ENCODE measurements at regions not wholly inside any gene's neighbourhood (a gene's known extent, or its start where the extent isn't known, plus 50 kb on each side); places are given as distances from the start of the nearest gene placed in this dataset.

DNA sequence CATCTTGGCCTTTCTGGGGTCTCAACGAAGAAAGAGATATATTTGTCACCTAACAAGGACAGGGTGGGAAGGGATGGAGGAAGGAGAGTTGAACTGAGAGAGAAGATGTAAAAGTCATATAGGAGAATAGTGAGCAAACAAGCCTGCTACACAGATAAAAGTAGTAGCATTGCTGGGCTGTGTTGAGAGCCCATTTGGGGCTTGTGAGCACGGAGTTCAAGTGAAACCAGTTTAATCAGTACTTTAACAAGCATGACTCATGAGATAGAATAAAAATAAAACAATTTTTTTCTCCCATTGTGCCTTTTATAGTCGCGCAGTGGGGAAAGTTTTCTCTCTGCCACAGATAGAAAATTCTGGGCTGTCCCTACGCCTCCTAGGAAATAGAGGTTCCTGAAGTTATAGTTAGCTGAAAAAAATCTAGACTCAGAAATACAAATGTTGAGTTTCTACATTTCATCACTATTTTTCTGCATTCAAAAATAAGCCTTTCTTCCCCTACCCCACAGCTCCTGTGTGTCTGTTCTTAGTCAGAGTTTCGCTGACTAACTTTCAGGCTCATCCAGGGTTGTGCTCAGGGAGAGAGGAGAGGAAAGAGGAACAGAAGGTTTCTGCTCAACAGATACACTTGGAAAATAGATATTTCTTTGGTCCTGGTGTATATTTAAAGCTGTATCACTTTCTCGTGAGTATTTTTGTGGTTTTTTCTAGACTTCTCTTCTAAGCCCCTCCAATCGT, 395.8 kb upstream of the ADAMTSL1 start:
- H3K27me3 Mint-ChIP-seq = no peaks in the 10 kb centered on the region
- intact Hi-C loops (cut with micrococcal nuclease) = no loop called here
- H3K27ac Mint-ChIP-seq = no peak overlapping the region
- no peaks in the 10 kb centered on the region for H3K27me3 ChIP-seq (replicated peaks in 1 of 4; ENCODE audit: control extremely low read depth in 1 of 4, control insufficient read depth in 3 of 4, insufficient read depth in 4 of 4, low read length in 3 of 4)
- H3K4me3 ChIP-seq (ENCODE audit: control extremely low read depth in 1 of 5, extremely low read depth in 1 of 5, insufficient read depth in 1 of 5, low read depth in 2 of 5, low read length in 4 of 5) = no peak overlapping the region
- H3K9me3 ChIP-seq (ENCODE audit: control extremely low read depth in 1 of 3, control insufficient read depth in 2 of 3, insufficient read depth in 1 of 3, low read length in 2 of 3) = peaks cover 0 to 3% (median 0%) of the 10 kb centered on the region in 3 donors
- H3K4me1 Mint-ChIP-seq = no peaks in the 10 kb centered on the region
- H3K4me2 ChIP-seq (replicated peaks; ENCODE audit: low read depth, low read length, poor library complexity, severe bottlenecking) = no peak overlapping the region
- H3K27ac ChIP-seq (ENCODE audit: low read length in 2 of 2) = no peak overlapping the region
- H4K20me1 ChIP-seq (ENCODE audit: control insufficient read depth, insufficient read depth, low read length, poor library complexity, severe bottlenecking) = no peaks in the 10 kb centered on the region
- ChIA-PET CTCF (no interaction called here), POLR2A (no interaction called here)
- H3K9ac ChIP-seq (ENCODE audit: low read length) = no peak overlapping the region
- no peaks in the 10 kb centered on the region for H3K36me3 ChIP-seq (replicated peaks in 1 of 2; ENCODE audit: control extremely low read depth in 1 of 2, control insufficient read depth in 1 of 2, extremely low read depth in 1 of 2, insufficient read depth in 2 of 2, low read length in 1 of 2)
- ATAC-seq (ENCODE audit: low read depth) (no peak), DNase-seq (no peak)
- H3K79me2 ChIP-seq (ENCODE audit: control insufficient read depth, insufficient read depth, low read length) = no peaks in the 10 kb centered on the region
- H3K4me1 ChIP-seq (ENCODE audit: control insufficient read depth in 2 of 2, insufficient read depth in 2 of 2, low read length in 2 of 2) = no peaks in the 10 kb centered on the region
- H3K4me3 Mint-ChIP-seq = no peak overlapping the region
- H2AFZ ChIP-seq (ENCODE audit: insufficient read depth, low read depth, low read length, poor library complexity, severe bottlenecking) = no peak overlapping the region
- no peak for TF ChIP-seq EZH2 (IDR thresholded peaks at IDR 0.05; ENCODE audit: borderline replicate concordance, insufficient read depth, low read depth, low read length, poor library complexity, severe bottlenecking)
- TF ChIP-seq, protein P1, sequence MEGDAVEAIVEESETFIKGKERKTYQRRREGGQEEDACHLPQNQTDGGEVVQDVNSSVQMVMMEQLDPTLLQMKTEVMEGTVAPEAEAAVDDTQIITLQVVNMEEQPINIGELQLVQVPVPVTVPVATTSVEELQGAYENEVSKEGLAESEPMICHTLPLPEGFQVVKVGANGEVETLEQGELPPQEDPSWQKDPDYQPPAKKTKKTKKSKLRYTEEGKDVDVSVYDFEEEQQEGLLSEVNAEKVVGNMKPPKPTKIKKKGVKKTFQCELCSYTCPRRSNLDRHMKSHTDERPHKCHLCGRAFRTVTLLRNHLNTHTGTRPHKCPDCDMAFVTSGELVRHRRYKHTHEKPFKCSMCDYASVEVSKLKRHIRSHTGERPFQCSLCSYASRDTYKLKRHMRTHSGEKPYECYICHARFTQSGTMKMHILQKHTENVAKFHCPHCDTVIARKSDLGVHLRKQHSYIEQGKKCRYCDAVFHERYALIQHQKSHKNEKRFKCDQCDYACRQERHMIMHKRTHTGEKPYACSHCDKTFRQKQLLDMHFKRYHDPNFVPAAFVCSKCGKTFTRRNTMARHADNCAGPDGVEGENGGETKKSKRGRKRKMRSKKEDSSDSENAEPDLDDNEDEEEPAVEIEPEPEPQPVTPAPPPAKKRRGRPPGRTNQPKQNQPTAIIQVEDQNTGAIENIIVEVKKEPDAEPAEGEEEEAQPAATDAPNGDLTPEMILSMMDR (IDR thresholded peaks at IDR 0.05) = no peak
- WGBS (ENCODE audit: insufficient coverage) = 88% methylated on average over 2 of the region's 8 CpGs
- no peaks in the 10 kb centered on the region for H3K9me3 Mint-ChIP-seq (ENCODE audit: insufficient read depth)

DNA sequence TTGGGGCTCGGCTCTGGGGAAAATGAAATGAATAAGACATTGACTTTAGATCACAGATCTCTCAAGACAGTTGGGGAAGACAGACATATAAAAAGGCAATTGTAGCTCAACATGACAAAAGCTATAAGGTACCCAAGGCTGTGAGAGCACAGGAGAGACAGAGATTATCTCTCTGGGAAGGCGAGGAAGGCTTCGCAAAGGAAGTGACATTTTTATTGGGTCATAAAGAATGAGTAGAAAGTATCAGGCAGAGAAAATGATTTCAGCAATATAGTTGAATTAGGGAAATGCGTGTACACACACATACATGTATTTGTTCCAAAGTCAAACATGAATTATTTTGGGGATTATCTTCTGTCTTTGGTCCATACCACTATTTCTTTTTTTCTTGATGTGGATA, 381.8 kb upstream of the ADAMTSL1 start:
- no peaks in the 10 kb centered on the region for H3K9me3 ChIP-seq (ENCODE audit: control extremely low read depth in 1 of 3, control insufficient read depth in 2 of 3, insufficient read depth in 1 of 3, low read length in 2 of 3)
- DNase-seq (no peak), ATAC-seq (ENCODE audit: low read depth) (no peak)
- ChIA-PET CTCF (no interaction called here), POLR2A (no interaction called here)
- Mint-ChIP-seq H3K27me3 (no peaks in the 10 kb centered on the region), H3K9me3 (ENCODE audit: insufficient read depth) (peaks cover 3% of the 10 kb centered on the region), H3K4me3 (no peak overlapping the region), H3K27ac (no peak overlapping the region), H3K4me1 (no peaks in the 10 kb centered on the region)
- no peaks in the 10 kb centered on the region for H3K36me3 ChIP-seq (replicated peaks in 1 of 2; ENCODE audit: control extremely low read depth in 1 of 2, control insufficient read depth in 1 of 2, extremely low read depth in 1 of 2, insufficient read depth in 2 of 2, low read length in 1 of 2)
- H3K9ac ChIP-seq (ENCODE audit: low read length) = no peak overlapping the region
- no peaks in the 10 kb centered on the region for H3K27me3 ChIP-seq (replicated peaks in 1 of 4; ENCODE audit: control extremely low read depth in 1 of 4, control insufficient read depth in 3 of 4, insufficient read depth in 4 of 4, low read length in 3 of 4)
- no peak overlapping the region for H2AFZ ChIP-seq (ENCODE audit: insufficient read depth, low read depth, low read length, poor library complexity, severe bottlenecking)
- TF ChIP-seq EZH2 (IDR thresholded peaks at IDR 0.05; ENCODE audit: borderline replicate concordance, insufficient read depth, low read depth, low read length, poor library complexity, severe bottlenecking) = no peak
- TF ChIP-seq, protein P1 (IDR thresholded peaks at IDR 0.05) = no peak
- no peak overlapping the region for H3K27ac ChIP-seq (ENCODE audit: low read length in 2 of 2)
- no peak overlapping the region for H3K4me2 ChIP-seq (replicated peaks; ENCODE audit: low read depth, low read length, poor library complexity, severe bottlenecking)
- H3K4me3 ChIP-seq (ENCODE audit: control extremely low read depth in 1 of 5, extremely low read depth in 1 of 5, insufficient read depth in 1 of 5, low read depth in 2 of 5, low read length in 4 of 5) = no peak overlapping the region
- WGBS (ENCODE audit: insufficient coverage) = 100% methylated on average over 2 of the region's 4 CpGs
- intact Hi-C loops (cut with micrococcal nuclease) = no loop called here
- no peaks in the 10 kb centered on the region for H3K4me1 ChIP-seq (ENCODE audit: control insufficient read depth in 2 of 2, insufficient read depth in 2 of 2, low read length in 2 of 2)
- H4K20me1 ChIP-seq (ENCODE audit: control insufficient read depth, insufficient read depth, low read length, poor library complexity, severe bottlenecking) = no peaks in the 10 kb centered on the region
- no peaks in the 10 kb centered on the region for H3K79me2 ChIP-seq (ENCODE audit: control insufficient read depth, insufficient read depth, low read length)

Data from B cell (primary cell).